NCI-H748 (cell line): ENCODE measurements at regions not wholly inside any gene's neighbourhood (a gene's known extent, or its start where the extent isn't known, plus 50 kb on each side); places are given as distances from the start of the nearest gene placed in this dataset.

ENCODE experiments used
- DNase-seq: peaks from one replicate; lab custom pipeline; 2025; ENCODE audit not compliant: unreplicated experiment; lab: John Stamatoyannopoulos, UW

DNA sequence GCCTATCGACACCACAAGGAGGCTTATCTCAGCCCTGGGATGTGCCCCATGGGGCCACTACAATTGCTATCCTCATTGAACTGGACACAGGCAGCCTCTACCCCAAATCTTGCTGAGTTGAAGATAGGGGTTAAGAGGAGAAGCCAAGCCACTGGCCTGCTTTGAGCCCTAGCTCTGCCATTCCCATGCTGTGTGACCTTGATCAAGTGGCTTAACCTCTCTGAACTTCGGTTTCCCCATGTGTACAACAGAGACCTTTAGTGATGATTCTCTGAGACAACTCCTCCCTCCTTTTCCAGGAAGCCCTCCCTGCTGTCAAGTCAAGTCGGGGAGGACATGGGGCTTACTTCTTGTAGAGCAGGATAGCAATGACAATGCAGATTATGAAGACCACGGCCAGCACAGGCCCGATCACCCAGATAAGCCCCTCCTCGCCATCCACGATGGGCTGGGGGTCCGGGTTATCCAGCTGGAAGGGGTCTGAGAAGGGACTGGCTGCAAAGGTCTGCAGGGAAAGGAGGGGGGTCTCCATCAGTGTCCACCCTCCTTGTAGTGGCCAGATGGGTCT is 121.6 kb downstream of the PTPRS start:
- no peak for DNase-seq

DNA sequence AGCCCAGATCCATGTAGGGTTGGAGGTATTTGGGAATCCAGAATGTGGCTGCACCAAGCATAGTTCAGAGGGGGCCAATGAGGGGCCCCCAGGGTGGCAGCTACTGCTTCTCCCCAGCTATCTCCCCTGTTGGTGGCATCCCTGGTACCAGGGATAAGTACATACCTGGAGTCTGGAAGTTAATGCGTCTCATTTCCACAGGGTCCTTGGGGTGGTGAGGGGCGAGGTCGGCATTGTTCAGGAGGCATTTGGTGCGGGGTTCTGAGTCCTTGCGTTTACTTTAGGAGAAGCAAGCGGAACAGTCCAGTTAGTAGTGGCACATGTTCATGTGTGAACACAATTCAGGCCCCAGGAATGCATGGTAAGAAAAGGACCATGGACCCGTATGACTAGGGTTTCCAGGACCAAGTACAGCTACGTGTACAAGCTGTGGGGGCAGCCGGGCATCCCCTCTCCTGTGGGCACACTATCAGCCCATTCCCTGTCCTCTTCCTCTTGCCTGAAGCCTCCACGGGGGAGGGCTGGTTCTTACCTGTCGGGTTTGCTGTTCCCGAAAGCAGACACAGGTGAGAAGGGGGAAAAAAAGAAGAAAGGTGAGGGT is 122.3 kb downstream of the PTPRS start:
- no peak for DNase-seq

DNA sequence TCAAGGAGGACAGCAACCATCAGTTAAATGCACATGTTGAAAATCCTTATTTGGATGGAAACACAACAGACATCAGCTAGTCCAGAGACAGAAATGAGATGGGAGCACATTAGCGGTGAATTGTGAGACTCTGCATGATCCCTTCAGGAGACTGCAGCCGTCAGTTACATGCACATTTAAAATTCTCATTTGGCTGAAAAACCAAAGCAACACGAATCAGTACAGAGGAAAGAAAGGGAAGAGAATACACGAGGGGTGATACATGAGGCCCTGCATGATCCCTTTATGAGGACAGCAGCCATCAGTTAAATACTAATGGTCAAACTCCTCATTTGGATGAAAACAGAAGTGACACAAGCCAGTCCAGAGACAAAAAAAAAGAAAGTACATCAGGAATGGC is 123.4 kb downstream of the PTPRS start:
- DNase-seq = no peak

DNA sequence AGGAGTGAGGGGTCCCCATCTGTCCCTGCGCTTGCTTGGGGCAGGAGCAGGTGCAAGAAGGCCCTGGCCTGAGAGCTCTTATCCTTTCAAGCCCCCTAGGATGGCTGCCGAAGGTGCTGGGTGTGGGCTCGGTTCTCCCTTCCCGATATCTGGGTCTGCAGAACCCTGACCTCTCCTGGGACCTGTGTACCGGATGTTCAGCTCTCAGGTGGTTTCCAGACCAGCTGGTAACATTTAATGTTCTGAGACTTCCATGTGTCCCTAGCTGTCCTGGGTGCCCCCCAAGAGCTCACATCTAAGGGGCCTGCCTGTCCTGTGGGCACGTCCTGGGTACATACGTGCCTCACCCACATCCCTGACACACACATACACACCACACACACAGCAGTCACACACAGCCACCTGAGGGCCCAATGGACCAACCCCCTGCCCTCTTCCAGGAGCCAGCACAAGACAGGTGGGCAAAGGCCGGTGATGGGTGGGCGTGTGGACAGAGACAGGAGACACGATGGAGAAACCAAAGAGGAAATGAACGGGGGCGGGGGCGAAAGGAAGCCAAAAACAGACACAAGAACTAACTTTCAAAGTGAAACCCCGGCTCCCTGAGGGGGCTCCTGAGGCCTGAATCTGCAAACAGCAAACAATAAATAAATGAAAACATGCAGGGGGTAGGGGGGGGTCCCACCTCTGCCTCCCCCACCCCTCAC is 124.3 kb downstream of the PTPRS start:
- no peak for DNase-seq

DNA sequence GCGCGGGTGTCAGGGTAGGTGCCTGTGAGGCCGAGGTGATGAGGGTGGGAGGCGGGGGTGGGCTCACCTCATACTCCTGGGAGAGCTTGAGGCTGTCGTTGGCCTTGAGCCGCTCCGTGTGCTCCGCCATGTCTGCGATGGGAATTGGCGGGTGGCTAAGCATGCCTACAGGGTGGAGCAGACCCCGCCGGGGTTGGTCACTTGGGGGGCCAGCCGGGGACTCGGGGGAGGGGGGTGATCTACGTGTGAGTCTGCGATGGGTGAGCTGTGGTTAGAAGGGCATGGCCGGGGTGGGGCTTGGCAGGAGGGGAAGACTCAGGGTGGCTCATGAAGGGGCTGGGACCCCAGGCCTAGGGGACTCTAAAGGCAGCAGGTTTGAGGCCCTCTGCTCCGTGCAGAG is 125.2 kb downstream of the PTPRS start:
- DNase-seq = no peak

DNA sequence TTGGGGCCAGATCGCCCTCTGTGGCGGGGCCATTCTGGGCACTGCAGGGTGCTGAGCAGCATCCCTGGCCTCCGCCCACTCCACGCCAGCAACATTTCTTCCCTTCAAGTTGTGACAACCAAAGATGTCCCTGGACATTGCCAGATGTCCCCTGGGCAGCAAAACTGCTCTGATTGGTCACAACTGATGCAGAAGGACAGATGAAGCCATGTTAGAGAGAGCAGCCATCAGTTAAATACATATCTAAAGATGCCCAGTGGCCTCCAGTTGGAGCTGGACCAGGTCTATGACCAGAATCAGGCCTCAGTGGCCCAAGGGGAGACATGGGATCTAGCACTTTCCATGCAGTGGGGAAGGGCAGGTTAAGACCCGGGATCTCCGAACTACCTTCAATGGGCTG is 125.7 kb downstream of the PTPRS start:
- no peak for DNase-seq

DNA sequence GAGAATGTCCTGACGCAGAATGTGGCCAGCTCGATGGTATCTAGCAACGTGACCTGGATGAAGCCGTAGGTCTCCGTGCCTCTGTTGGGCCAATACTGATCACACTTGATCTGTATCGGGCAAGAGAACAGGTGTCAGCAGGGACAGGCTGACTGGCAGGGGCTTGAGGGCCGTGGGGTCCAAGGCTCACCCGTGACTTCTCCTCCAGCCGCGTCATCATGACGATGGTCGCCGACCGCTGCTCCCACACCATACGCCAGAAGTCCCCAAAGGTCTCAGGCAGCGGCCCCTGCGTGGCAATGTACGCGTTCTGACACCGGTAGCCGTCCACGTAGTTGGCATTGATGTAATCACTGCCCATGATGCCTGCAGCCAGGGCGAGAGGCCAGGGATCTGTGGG is 126.2 kb downstream of the PTPRS start:
- no peak for DNase-seq

DNA sequence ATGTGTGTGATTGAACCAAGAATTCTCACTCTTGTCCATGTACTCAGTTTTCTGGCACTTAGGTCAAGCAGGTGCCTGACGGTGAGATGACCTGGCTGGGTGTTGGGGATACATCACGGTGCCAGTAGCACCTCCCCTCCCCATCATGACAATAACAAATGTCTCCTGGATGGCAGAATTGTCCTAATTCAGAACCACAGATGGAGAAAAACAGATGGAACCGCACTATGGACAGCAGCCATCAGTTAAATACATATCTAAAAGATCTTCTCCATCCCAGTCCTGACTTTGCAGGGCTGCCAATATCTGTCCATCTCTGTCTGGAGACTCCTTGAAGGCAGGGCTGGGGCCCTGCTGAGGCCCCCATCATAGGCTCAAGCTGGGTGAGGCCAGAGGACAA is 126.9 kb downstream of the PTPRS start:
- no peak for DNase-seq

DNA sequence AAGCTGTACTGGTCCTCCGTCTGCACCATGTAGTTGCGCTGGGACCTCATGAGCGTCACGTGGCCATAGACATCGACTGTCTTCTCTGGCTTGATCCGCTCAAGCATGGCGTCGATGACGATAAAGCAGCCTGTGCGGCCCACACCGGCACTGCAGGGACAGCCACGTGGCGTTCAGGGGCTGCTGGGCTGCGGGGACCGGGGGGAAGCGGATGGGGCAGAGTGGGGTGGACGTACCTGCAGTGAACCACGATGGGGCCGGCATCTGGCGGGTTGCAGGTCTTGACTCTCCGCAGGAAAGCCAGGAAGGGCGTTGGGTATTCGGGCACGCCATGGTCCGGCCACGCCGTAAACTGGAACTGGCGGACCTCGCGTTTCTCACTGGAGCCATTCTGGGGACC is 128.5 kb downstream of the PTPRS start:
- no peak for DNase-seq

DNA sequence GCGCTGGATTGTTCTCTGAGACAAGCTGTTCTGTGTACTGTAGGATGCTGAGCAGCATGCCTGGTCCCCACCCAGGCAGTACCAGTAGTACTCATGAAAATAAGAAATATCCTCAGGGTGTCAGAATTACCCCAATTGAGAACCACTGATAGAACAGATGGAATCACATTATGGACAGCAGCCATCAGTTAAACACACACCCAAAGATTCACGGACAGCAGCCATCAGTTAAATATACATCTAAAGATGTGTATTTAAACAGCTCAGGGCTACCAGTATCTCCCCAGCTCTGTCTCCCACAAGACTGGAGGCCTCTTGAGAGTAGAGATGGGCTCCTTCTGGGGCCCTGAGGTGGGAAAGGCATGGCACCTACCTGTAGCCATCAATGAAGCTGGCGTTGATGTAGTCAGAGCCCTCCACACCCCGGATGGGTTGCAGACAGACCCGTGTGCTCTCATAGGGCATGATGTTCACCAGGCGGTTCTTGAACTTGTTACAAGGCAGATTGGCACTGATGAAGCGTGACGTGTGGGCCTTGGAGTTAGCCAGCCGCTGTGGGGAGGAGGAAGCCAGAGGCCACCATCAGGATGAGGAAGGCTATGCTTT is 129.3 kb downstream of the PTPRS start:
- no peak for DNase-seq

DNA sequence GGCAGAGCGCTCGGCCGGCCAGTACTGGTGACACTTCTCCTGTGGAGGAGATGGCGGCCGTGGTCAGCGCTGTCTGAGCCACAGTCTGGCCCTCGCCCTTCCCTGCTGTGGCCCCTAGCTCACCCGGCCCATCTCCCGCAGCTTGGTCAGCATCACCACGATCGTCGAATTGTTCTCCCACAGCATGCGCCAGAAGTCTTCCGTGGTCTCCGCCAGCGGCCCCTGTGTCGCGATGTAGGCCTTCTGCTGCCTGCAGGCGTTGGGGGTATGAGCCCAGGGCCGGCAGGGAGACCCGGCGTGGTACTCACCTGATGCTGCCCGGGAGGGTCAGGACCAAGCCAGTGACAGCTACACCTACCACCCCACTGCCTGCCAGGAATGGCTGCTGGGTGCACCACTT is 130.1 kb downstream of the PTPRS start:
- DNase-seq = no peak

DNA sequence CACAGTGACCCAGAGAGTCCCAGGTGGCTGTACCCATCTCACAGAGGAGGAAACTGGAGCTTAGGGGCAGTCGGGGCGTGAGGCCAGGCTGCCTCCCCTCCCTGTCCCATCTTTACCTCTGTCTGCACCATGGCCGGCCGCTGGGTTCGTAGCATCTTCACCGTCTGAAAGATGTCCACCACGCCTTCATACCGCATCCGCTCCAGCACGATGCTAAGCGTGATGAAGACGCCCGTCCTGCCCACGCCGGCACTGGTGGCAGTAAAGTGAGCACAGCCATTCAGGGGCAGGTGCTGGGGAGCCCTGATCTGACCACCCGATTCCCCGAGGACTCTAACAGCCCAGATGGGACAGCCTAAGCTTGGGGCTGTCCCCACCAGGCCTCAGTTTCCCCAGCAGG is 132.8 kb downstream of the PTPRS start:
- DNase-seq = no peak

DNA sequence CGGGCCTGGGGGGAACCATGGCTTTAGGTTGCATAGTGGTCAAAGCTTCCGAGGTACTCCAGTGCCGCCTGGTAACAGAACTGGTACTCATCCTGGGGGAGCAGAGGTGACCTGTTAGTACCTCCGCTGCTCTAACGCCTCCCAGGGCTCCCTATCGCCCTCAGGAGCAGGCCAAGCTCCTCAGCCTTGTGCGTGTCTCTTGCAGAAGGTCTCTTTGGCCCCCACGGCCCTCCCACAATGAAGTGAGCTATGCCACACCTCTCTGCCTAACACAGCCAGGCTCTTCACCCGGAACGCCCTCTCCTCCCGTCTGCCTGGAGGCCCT is 133.9 kb downstream of the PTPRS start:
- no peak for DNase-seq

DNA sequence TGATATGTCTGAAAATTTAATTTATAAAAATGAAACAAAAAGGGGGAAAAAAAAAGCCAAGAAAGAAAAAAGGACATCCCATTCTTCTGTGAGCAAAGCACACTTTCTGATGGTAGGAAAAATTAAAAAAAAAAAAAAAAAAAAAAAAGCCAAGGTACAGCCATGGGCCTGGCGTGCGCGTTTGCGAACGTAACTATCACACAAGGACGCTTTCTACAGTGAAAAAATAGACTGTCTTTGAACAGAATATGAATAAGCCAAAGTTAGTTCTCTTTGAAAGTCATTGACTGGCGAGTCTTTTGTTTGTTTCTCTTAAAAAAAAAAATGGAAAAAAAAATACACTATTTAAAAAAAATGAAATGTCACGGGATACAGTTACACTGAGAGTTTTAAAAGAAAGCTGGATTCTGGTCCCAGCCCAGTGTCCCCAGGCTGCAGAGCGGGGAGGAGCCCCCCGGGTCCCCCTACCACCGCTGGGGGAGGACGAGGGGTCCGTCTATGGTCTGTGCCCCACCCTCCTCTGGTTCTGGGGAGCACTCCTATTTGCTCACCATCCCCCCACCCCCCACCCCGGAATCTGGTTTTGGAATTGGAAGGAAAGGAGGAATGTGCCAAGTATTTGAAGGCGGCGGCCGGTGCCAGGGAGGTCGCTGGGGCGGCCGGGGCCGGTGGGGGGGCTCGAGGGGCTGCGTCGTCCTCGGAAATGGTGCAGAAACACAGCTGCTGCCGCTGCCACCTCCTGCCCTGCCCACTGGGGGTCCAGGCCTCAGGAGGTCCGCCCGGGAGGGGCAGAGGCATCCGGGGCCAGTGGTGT is 134.5 kb downstream of the PTPRS start:
- DNase-seq = no peak

DNA sequence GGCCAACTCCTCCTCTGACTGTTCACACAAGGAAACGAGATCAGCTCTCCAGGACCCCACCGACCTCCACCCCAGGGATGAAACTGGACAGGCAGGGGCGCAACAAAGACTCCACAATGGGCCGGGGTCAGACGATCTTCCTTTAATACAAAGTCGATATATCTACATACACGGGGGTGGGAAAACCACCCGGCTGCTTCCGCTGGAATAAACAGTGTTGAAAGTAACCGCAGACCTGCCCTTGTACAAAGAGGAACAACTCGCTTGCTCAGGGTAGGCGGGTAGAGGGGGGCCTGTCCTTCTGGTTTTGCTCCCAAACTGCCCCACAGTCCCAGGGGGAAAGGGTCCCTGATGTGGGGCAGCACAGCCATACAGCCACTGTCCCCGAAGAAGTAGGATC is 135.2 kb downstream of the PTPRS start:
- no peak for DNase-seq

DNA sequence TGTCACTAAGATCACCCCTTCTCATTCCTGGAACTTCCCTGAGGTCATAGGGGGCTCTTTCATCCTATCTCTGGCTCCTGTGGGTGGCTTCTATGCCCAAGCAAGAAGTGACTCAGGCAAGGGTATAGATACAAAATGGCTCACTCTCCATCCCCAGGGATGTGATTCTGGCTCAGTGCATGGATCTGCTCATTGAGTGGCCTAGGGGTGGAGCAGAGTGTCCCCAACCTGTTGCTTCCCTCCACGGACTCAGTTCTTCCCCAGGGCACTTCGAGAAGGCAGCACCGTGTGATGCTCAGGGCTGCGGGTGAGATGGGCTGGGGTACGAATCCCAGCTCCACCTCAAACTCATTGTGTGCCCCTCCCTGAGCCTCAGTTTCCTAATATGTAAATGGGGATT is 136.4 kb downstream of the PTPRS start:
- DNase-seq = no peak
